Prostate gland (tissue), 2 donors: ENCODE measurements at regions not wholly inside any gene's neighbourhood (a gene's known extent, or its start where the extent isn't known, plus 50 kb on each side); places are given as distances from the start of the nearest gene placed in this dataset.

Source experiments
- DNase-seq: peaks from one replicate; pipeline ENCODE4 v3.0.0-alpha.2; 2019; ENCODE audit warnings: low spot score
- H3K27ac ChIP-seq, 2 donors: fragments of 200-600 bp; sonication (generic); 2 replicates each; pipeline ENCODE4 v1.5.1; 2017 to 2019
- H3K27me3 ChIP-seq: fragments of 200-600 bp; sonication (generic); replicated peaks from 2 replicates; pipeline ENCODE4 v1.5.1; 2019; ENCODE audit not compliant: insufficient read depth
- H3K36me3 ChIP-seq, 2 donors: fragments of 200-600 bp; sonication (generic); 1 replicate in 1 of 2; 2 replicates in 1 of 2; pipeline versions ENCODE4 v1.5.1 to v1.8.1; 2017 to 2019
- H3K4me1 ChIP-seq: fragments of 200-600 bp; sonication (generic); replicated peaks from 2 replicates; pipeline ENCODE4 v1.5.1; 2019
- H3K4me3 ChIP-seq, 2 donors: fragments of 200-600 bp; sonication (generic); 2 replicates each; pipeline ENCODE4 v1.5.1; 2017 to 2019
- H3K9me3 ChIP-seq: fragments of 200-600 bp; sonication (generic); 2 replicates; pipeline ENCODE4 v1.5.1; 2017
- POLR2A ChIP-seq: fragments of 450-650 bp; IDR thresholded peaks from one replicate; pipeline ENCODE4 v1.6.1; 2016; ENCODE audit warnings: antibody characterized with exemption, mild to moderate bottlenecking
- POLR2AphosphoS5 ChIP-seq: sonication (generic); formaldehyde crosslinking; IDR thresholded peaks from one replicate; pipeline ENCODE4 v1.6.1; 2017; ENCODE audit warnings: antibody characterized with exemption
- WGBS: methylation state at CpG from one replicate; pipeline ENCODE4 v1.1.5; 2018; 5-methylcytosine and 5-hydroxymethylcytosine counted together
- intact Hi-C: fragments of 100-400 bp; cut with DNase I; formaldehyde crosslinking; loops from one replicate; pipeline ENCODE4 v1.14.2; 2022
- TF ChIP-seq, protein P1 (sequence below), 4 experiments: fragments of 200-600 bp in 2 of 4; fragments of 450-650 bp in 2 of 4; sonication (generic) in 2 of 4; IDR thresholded peaks; 1 replicate in 3 of 4; 2 replicates in 1 of 4; pipeline ENCODE4 v1.5.1; 2016 to 2019; ENCODE audit warnings: antibody characterized with exemption in 4 of 4, mild to moderate bottlenecking in 2 of 4, moderate library complexity in 2 of 4

DNA sequence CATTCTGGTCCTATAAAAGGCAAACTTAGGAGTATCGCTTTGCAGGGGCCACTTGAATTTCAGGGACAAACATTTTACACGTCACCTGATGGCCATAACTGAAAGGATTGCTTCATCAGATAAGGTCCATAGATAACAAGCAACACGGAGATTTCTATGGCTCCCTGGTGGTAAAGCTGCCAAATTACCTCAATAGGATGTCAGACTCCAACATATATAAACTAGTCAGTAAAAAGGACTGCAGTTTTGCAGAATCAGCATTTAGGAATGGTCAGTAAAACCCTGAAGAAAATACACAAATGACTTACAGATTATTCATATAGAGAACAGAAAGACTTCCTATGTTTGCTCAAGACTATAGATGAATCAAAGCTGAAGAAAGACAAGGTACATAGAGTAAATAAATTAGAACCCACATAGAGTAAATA, 66.1 kb upstream of the GRIP1 start:
- Histone ChIP-seq H3K4me1 (no peaks in the 10 kb centered on the region), H3K27ac (no peak overlapping the region), H3K4me3 (no peak overlapping the region), H3K9me3 (no peaks in the 10 kb centered on the region), H3K36me3 (no peaks in the 10 kb centered on the region), H3K27me3 (no peaks in the 10 kb centered on the region)
- no peak for DNase-seq
- intact Hi-C loops, result no loop called here
- WGBS, result 50% methylated on average over 3 of the region's 3 CpGs
- TF ChIP-seq POLR2A (no peak), POLR2AphosphoS5 (no peak)
- TF ChIP-seq, protein P1, sequence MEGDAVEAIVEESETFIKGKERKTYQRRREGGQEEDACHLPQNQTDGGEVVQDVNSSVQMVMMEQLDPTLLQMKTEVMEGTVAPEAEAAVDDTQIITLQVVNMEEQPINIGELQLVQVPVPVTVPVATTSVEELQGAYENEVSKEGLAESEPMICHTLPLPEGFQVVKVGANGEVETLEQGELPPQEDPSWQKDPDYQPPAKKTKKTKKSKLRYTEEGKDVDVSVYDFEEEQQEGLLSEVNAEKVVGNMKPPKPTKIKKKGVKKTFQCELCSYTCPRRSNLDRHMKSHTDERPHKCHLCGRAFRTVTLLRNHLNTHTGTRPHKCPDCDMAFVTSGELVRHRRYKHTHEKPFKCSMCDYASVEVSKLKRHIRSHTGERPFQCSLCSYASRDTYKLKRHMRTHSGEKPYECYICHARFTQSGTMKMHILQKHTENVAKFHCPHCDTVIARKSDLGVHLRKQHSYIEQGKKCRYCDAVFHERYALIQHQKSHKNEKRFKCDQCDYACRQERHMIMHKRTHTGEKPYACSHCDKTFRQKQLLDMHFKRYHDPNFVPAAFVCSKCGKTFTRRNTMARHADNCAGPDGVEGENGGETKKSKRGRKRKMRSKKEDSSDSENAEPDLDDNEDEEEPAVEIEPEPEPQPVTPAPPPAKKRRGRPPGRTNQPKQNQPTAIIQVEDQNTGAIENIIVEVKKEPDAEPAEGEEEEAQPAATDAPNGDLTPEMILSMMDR (IDR thresholded peaks at IDR 0.05), result no peak

DNA sequence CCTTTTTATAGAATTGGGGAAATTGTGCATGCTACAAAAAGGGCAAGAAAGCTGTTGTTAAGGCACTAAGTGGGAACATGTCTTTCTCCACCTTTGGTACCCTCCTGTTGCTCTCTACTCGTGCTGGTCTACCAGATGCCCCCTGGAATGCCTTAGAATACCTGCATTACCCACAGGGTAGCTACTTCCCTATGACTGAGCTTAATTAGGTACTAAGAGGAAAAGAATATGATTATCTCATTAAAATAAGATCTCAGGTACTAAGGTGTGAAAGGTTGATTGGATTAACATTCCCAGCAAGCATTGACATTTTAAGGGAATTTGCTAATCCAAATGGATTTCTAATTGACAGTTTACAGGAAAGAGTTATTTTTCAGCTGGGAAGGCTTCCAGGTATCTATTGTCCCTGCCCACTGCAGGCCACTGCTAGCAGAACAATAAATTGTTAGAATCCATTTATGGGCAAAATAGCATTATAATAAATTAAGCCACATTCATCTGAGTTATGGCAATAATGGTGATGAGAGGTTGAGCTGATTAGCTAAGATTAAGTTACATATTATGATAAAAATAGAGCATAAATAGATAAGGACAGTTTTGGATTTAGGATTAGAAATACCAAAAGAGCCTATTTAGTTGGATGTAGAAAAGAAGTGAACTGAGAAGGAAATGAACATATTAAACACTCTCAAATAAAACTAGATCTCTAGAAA, 67.8 kb upstream of the GRIP1 start:
- WGBS, result 75% methylated on average over 1 of the region's 1 CpG

DNA sequence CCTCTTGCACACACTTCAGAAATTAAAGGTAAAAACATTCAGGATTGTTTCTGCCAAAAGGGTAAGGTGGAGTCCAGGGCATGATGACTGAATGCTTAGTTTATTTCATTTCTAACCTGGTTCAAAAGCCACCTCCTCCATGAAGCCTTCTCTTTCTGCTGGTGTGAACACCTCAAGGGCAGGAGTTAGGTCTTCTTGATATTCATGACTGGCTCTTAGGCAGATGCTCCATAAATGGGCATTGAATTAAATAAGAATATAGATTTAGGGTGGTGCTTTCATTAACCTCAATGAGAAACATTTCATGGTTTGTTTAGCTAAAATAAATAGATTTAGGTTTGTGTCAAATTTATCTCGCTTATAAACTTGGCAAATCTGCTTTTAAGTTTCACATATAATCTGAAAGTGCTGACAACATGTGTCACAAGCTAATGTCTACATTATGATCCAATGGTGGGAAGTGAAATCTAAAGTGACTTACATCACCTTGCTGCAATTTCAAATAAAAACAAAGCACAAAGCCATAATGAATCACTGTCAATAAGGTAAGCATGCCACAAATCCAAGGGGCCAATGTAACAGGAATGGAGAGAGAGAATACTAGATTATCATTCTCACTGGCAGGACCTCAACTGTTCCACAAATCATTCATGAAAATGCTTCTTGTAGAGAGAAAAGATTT, 72.7 kb upstream of the GRIP1 start:
- no peaks in the 10 kb centered on the region for H3K4me1 ChIP-seq
- TF ChIP-seq POLR2A (no peak), POLR2AphosphoS5 (no peak)
- TF ChIP-seq, protein P1 (IDR thresholded peaks at IDR 0.05), result no peak
- H3K4me3 ChIP-seq, result no peak overlapping the region
- no peak for DNase-seq
- no peaks in the 10 kb centered on the region for H3K27me3 ChIP-seq
- intact Hi-C loops, result no loop called here
- H3K36me3 ChIP-seq, result no peaks in the 10 kb centered on the region
- WGBS, result 75% methylated on average over 1 of the region's 1 CpG
- H3K27ac ChIP-seq, result no peak overlapping the region
- no peaks in the 10 kb centered on the region for H3K9me3 ChIP-seq

More for the DNA sequence above, 67.8 kb upstream of the GRIP1 start:
- Histone ChIP-seq H3K4me3 (no peak overlapping the region), H3K36me3 (no peaks in the 10 kb centered on the region), H3K27me3 (no peaks in the 10 kb centered on the region), H3K4me1 (no peaks in the 10 kb centered on the region), H3K27ac (no peak overlapping the region), H3K9me3 (no peaks in the 10 kb centered on the region)
- TF ChIP-seq, protein P1 (IDR thresholded peaks at IDR 0.05), result no peak
- TF ChIP-seq POLR2AphosphoS5 (no peak), POLR2A (no peak)
- no peak for DNase-seq
- intact Hi-C loops, result no loop called here

DNA sequence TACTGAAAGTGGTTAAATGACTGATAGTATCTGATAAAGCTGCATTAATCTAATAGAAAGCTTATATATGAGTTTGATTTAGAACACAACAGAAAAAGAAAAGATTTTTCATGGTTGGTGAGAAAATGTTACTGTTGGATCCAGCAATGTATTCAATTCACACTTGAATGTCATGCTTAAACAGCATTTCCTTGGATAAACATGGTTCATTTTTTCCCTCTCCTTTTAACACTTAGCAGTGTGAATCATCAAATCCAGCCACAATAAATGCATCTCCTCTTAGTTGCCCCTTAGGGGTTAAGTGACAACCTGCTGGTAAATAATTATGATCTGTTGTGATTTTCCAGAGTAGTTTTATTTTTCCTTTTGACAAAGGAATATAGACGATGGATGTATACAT, 74.9 kb upstream of the GRIP1 start:
- DNase-seq, result no peak
- H3K9me3 ChIP-seq, result no peaks in the 10 kb centered on the region
- H3K27me3 ChIP-seq, result no peaks in the 10 kb centered on the region
- H3K4me1 ChIP-seq, result no peaks in the 10 kb centered on the region
- no peaks in the 10 kb centered on the region for H3K36me3 ChIP-seq
- no peak overlapping the region for H3K27ac ChIP-seq
- WGBS, result 88% methylated on average over 1 of the region's 1 CpG
- intact Hi-C loops, result no loop called here
- TF ChIP-seq POLR2AphosphoS5, result no peak
- TF ChIP-seq, protein P1 (IDR thresholded peaks at IDR 0.05), result no peak
- TF ChIP-seq POLR2A, result no peak
- no peak overlapping the region for H3K4me3 ChIP-seq
